ENCODE measurements at regions not wholly inside any gene's neighbourhood (a gene's known extent, or its start where the extent isn't known, plus 50 kb on each side); places are given as distances from the start of the nearest gene placed in this dataset.

DNA sequence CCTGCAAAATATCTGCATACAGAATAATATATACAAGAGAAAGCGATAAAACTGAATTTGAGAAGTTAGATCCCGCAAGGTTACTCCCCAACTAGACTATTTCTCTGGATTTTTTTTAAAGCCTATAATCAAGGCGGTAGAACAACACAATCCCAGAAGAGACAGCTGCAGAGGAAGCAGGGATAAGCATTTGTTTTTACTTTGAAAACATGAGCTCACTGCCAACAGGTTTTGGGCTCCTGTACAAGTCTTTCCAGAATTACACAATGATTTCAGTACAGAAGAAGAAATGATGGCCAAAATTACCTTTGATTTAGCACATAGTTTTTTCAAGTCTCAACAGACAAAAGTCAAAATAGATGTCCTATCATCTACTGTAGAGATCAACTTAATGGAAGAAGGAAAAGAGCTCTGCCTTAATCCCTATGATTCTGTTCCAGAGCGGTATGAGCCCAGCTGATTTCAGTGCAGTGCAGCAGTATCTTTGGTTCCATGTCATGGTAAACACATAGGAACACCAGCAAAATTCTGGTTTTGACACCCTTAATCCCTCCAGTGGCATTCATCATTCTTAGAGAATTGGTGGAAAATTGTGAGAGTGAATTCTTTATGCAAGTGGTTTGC is 304.3 kb downstream of the HDGFL1 start:
- TF ChIP-seq CTCF (IDR thresholded peaks at IDR 0.05) (no peak), POLR2A (IDR thresholded peaks at IDR 0.05) (no peak), POLR2AphosphoS5 (IDR thresholded peaks at IDR 0.05) (no peak), EP300 (IDR thresholded peaks at IDR 0.05) (no peak)
